LNCaP clone FGC (cell line): ENCODE measurements at regions not wholly inside any gene's neighbourhood (a gene's known extent, or its start where the extent isn't known, plus 50 kb on each side); places are given as distances from the start of the nearest gene placed in this dataset.

ENCODE experiments used
- DNase-seq: peaks from one replicate; pipeline ENCODE4 v3.0.0-alpha.2; 2011; ENCODE audit warnings: low read depth
- H3K4me3 ChIP-seq: 2 replicates; pipeline ENCODE4 v1.5.1; 2011; ENCODE audit warnings: mild to moderate bottlenecking, low read depth, low read length, control low read depth
- CTCF ChIP-seq: IDR thresholded peaks from 2 replicates; pipeline ENCODE4 v1.5.1; 2012; ENCODE audit warnings: mild to moderate bottlenecking; ENCODE audit not compliant: control insufficient read depth, insufficient read depth; ENCODE audit errors: extremely low read depth

DNA sequence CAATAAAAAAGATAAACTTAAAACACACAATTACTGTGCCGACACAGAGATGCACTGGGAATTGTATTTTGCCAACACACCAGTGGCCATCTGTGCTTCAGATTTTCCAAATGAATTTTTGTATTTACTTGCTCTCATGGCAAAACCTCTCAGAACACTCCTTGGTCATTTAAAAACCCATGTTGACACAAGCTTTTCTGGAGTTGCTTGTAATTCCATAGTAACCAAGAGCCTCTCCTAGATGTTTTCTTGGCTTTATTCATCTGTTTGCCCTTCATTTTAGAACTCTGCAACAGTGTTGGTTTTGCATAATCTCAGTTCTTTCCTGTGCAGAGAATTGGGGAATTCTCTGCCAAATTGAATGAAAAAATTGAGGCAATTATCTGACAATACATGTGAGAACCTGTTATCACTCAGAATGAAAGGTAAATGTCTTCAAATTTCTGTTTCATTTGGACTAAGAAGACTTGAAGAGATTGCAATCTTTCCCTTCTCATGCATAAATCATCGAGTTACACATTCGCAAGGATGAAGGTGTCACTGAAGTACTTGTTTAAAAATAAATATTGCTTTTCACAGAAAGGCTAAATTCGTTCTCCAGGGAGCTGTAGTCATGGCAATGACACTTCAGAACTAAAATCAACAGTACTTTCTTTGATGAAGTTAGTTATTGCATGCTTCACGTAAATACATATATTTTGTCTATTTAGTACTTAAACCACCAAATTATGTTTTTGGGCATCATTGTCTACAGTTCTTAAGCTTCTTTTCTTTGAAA is 301.8 kb upstream of the CTSO start:
- no peak for DNase-seq
- no peak for TF ChIP-seq CTCF
- no peak overlapping the region for H3K4me3 ChIP-seq

- no peak for TF ChIP-seq CTCF
- no peak overlapping the region for H3K4me3 ChIP-seq
- no peak for DNase-seq
These were observed 298.8 kb upstream of the CTSO start for GRCh38 chr4:156252358-156252921.

- no peak for TF ChIP-seq CTCF
- DNase-seq: no peak
These were observed 297.9 kb upstream of the CTSO start for GRCh38 chr4:156251373-156252065.

GRCh38 chr4:156248917-156249316 is 295.3 kb upstream of the CTSO start:
- TF ChIP-seq CTCF: no peak
- no peak for DNase-seq
- no peak overlapping the region for H3K4me3 ChIP-seq

More at GRCh38 chr4:156251373-156252065, 297.9 kb upstream of the CTSO start:
- no peak overlapping the region for H3K4me3 ChIP-seq

- TF ChIP-seq CTCF: no peak
- H3K4me3 ChIP-seq: no peak overlapping the region
- no peak for DNase-seq
These were observed 293.8 kb upstream of the CTSO start for GRCh38 chr4:156247470-156247869.

DNA sequence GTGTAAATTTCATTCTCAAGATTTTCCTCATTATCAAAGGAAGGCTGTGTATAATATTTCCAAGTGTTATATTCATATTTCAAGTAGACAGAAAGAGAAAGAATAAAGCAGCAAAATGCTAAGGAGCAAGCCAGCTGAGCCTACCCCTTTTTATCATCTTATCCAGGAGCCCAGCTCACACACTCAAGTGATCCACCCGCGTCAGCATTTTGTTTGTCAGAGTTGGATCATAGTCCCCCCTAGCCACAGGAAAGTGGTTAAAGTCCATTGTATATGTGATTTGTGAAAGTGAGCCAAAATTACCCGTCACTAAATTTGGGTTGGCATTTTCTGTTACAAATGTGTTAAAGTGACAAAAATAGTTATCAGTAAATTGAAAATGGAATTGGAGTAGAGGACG is 289.3 kb upstream of the CTSO start:
- DNase-seq: no peak
- no peak overlapping the region for H3K4me3 ChIP-seq
- no peak for TF ChIP-seq CTCF
